ENCODE measurements at regions not wholly inside any gene's neighbourhood (a gene's known extent, or its start where the extent isn't known, plus 50 kb on each side); places are given as distances from the start of the nearest gene placed in this dataset.
A peak's percentile ranks its signal among the peaks of the same experiment; 100 is the strongest.

GRCh38 chr3:44104668-44105321 lies 136.9 kb upstream of the TOPAZ1 start:
- Mint-ChIP-seq H3K36me3 (no peaks in the 10 kb centered on the region), H3K27ac (peak overlapping the region; percentile 13), H3K27me3 (no peaks in the 10 kb centered on the region), H3K4me3 (no peak overlapping the region), H3K9me3 (ENCODE audit: low read depth) (no peaks in the 10 kb centered on the region), H3K4me1 (ENCODE audit: low read depth) (peaks cover 10% of the 10 kb centered on the region)

- Mint-ChIP-seq H3K4me3 (no peak overlapping the region), H3K9me3 (ENCODE audit: low read depth) (no peaks in the 10 kb centered on the region), H3K27ac (no peak overlapping the region), H3K4me1 (ENCODE audit: low read depth) (peaks cover 10% of the 10 kb centered on the region), H3K27me3 (no peaks in the 10 kb centered on the region), H3K36me3 (no peaks in the 10 kb centered on the region)
Measured at GRCh38 chr3:44105571-44105970, 136.1 kb upstream of the TOPAZ1 start.

- H3K27ac Mint-ChIP-seq: no peak overlapping the region
- H3K27me3 Mint-ChIP-seq: no peaks in the 10 kb centered on the region
Measured at GRCh38 chr3:44106756-44107155, 134.9 kb upstream of the TOPAZ1 start.

GRCh38 chr3:44108481-44108880 lies 133.2 kb upstream of the TOPAZ1 start:
- Mint-ChIP-seq H3K4me1 (ENCODE audit: low read depth) (peaks cover 10% of the 10 kb centered on the region), H3K27ac (no peak overlapping the region), H3K36me3 (no peaks in the 10 kb centered on the region), H3K4me3 (no peak overlapping the region), H3K27me3 (no peaks in the 10 kb centered on the region), H3K9me3 (ENCODE audit: low read depth) (no peaks in the 10 kb centered on the region)

More at GRCh38 chr3:44106756-44107155, 134.9 kb upstream of the TOPAZ1 start:
- Mint-ChIP-seq H3K9me3 (ENCODE audit: low read depth) (no peaks in the 10 kb centered on the region), H3K4me1 (ENCODE audit: low read depth) (peaks cover 10% of the 10 kb centered on the region), H3K4me3 (no peak overlapping the region), H3K36me3 (no peaks in the 10 kb centered on the region)

GRCh38 chr3:44109771-44110361 lies 131.8 kb upstream of the TOPAZ1 start:
- H3K36me3 Mint-ChIP-seq: no peaks in the 10 kb centered on the region
- peaks cover 6% of the 10 kb centered on the region for H3K4me1 Mint-ChIP-seq (ENCODE audit: low read depth)
- H3K4me3 Mint-ChIP-seq: no peak overlapping the region
- H3K27ac Mint-ChIP-seq: no peak overlapping the region
- no peaks in the 10 kb centered on the region for H3K27me3 Mint-ChIP-seq
- H3K9me3 Mint-ChIP-seq (ENCODE audit: low read depth): no peaks in the 10 kb centered on the region

GRCh38 chr3:44110648-44111047 lies 131.0 kb upstream of the TOPAZ1 start:
- H3K4me1 Mint-ChIP-seq (ENCODE audit: low read depth): no peaks in the 10 kb centered on the region

GRCh38 chr3:44111482-44111881 lies 130.2 kb upstream of the TOPAZ1 start:
- Mint-ChIP-seq H3K27me3 (peaks cover 4% of the 10 kb centered on the region), H3K36me3 (no peaks in the 10 kb centered on the region), H3K4me1 (ENCODE audit: low read depth) (no peaks in the 10 kb centered on the region), H3K27ac (no peak overlapping the region), H3K4me3 (no peak overlapping the region), H3K9me3 (ENCODE audit: low read depth) (no peaks in the 10 kb centered on the region)

More at GRCh38 chr3:44110648-44111047, 131.0 kb upstream of the TOPAZ1 start:
- H3K9me3 Mint-ChIP-seq (ENCODE audit: low read depth): no peaks in the 10 kb centered on the region
- no peak overlapping the region for H3K4me3 Mint-ChIP-seq
- no peaks in the 10 kb centered on the region for H3K27me3 Mint-ChIP-seq
- no peak overlapping the region for H3K27ac Mint-ChIP-seq
- H3K36me3 Mint-ChIP-seq: no peaks in the 10 kb centered on the region

- peaks cover 4% of the 10 kb centered on the region for H3K27me3 Mint-ChIP-seq
- no peak overlapping the region for H3K27ac Mint-ChIP-seq
- no peaks in the 10 kb centered on the region for H3K9me3 Mint-ChIP-seq (ENCODE audit: low read depth)
- H3K4me1 Mint-ChIP-seq (ENCODE audit: low read depth): no peaks in the 10 kb centered on the region
- no peak overlapping the region for H3K4me3 Mint-ChIP-seq
- H3K36me3 Mint-ChIP-seq: no peaks in the 10 kb centered on the region
Measured at GRCh38 chr3:44114142-44114541, 127.5 kb upstream of the TOPAZ1 start.

- Mint-ChIP-seq H3K9me3 (ENCODE audit: low read depth) (no peaks in the 10 kb centered on the region), H3K4me1 (ENCODE audit: low read depth) (no peaks in the 10 kb centered on the region), H3K27me3 (peaks cover 4% of the 10 kb centered on the region), H3K4me3 (no peak overlapping the region), H3K27ac (no peak overlapping the region), H3K36me3 (no peaks in the 10 kb centered on the region)
Measured at GRCh38 chr3:44117239-44117638, 124.4 kb upstream of the TOPAZ1 start.

- no peaks in the 10 kb centered on the region for H3K9me3 Mint-ChIP-seq (ENCODE audit: low read depth)
- no peaks in the 10 kb centered on the region for H3K4me1 Mint-ChIP-seq (ENCODE audit: low read depth)
- H3K4me3 Mint-ChIP-seq: no peak overlapping the region
- H3K36me3 Mint-ChIP-seq: no peaks in the 10 kb centered on the region
- peaks cover 4% of the 10 kb centered on the region for H3K27me3 Mint-ChIP-seq
- no peak overlapping the region for H3K27ac Mint-ChIP-seq
Measured at GRCh38 chr3:44117736-44118135, 124.0 kb upstream of the TOPAZ1 start.

- H3K4me3 Mint-ChIP-seq: no peak overlapping the region
- no peaks in the 10 kb centered on the region for H3K4me1 Mint-ChIP-seq (ENCODE audit: low read depth)
- H3K27ac Mint-ChIP-seq: no peak overlapping the region
- no peaks in the 10 kb centered on the region for H3K9me3 Mint-ChIP-seq (ENCODE audit: low read depth)
- H3K36me3 Mint-ChIP-seq: no peaks in the 10 kb centered on the region
- H3K27me3 Mint-ChIP-seq: peaks cover 8% of the 10 kb centered on the region
Measured at GRCh38 chr3:44120721-44121582, 120.7 kb upstream of the TOPAZ1 start.

GRCh38 chr3:44125246-44125645 lies 116.4 kb upstream of the TOPAZ1 start:
- no peaks in the 10 kb centered on the region for H3K36me3 Mint-ChIP-seq
- H3K4me1 Mint-ChIP-seq (ENCODE audit: low read depth): peaks cover 12% of the 10 kb centered on the region
- no peaks in the 10 kb centered on the region for H3K9me3 Mint-ChIP-seq (ENCODE audit: low read depth)
- H3K4me3 Mint-ChIP-seq: no peak overlapping the region
- H3K27me3 Mint-ChIP-seq: peaks cover 4% of the 10 kb centered on the region
- no peak overlapping the region for H3K27ac Mint-ChIP-seq

- Mint-ChIP-seq H3K36me3 (no peaks in the 10 kb centered on the region), H3K27ac (no peak overlapping the region), H3K9me3 (ENCODE audit: low read depth) (no peaks in the 10 kb centered on the region), H3K4me1 (ENCODE audit: low read depth) (peaks cover 15% of the 10 kb centered on the region), H3K27me3 (peaks cover 4% of the 10 kb centered on the region), H3K4me3 (no peak overlapping the region)
Measured at GRCh38 chr3:44125882-44126281, 115.8 kb upstream of the TOPAZ1 start.

- Mint-ChIP-seq H3K4me3 (no peak overlapping the region), H3K27ac (no peak overlapping the region)
Measured at GRCh38 chr3:44128057-44128775, 113.5 kb upstream of the TOPAZ1 start.

GRCh38 chr3:44130249-44130648 lies 111.4 kb upstream of the TOPAZ1 start:
- H3K4me3 Mint-ChIP-seq: no peak overlapping the region
- H3K4me1 Mint-ChIP-seq (ENCODE audit: low read depth): peaks cover 15% of the 10 kb centered on the region
- no peak overlapping the region for H3K27ac Mint-ChIP-seq
- peaks cover 2% of the 10 kb centered on the region for H3K36me3 Mint-ChIP-seq
- no peaks in the 10 kb centered on the region for H3K9me3 Mint-ChIP-seq (ENCODE audit: low read depth)
- H3K27me3 Mint-ChIP-seq: peaks cover 12% of the 10 kb centered on the region

More at GRCh38 chr3:44128057-44128775, 113.5 kb upstream of the TOPAZ1 start:
- H3K36me3 Mint-ChIP-seq: peaks cover 2% of the 10 kb centered on the region
- H3K9me3 Mint-ChIP-seq (ENCODE audit: low read depth): no peaks in the 10 kb centered on the region
- H3K27me3 Mint-ChIP-seq: peaks cover 6% of the 10 kb centered on the region
- H3K4me1 Mint-ChIP-seq (ENCODE audit: low read depth): peaks cover 15% of the 10 kb centered on the region
